Esophagus (tissue), 2 donors: ENCODE measurements at regions not wholly inside any gene's neighbourhood (a gene's known extent, or its start where the extent isn't known, plus 50 kb on each side); places are given as distances from the start of the nearest gene placed in this dataset.

Experiments used
- H3K27ac ChIP-seq, 2 donors: one replicate each; pipeline ENCODE4 v1.5.1; 2013; ENCODE audit warnings: low read depth in 2 of 2, mild to moderate bottlenecking in 2 of 2, inconsistent platforms in 1 of 2, low read length in 1 of 2, moderate library complexity in 1 of 2
- H3K27me3 ChIP-seq, 2 donors: one replicate each; pipeline ENCODE4 v1.6.1; 2013; ENCODE audit warnings: low read length in 2 of 2, control low read depth in 1 of 2, mild to moderate bottlenecking in 1 of 2; ENCODE audit not compliant: insufficient read depth in 2 of 2, control insufficient read depth in 1 of 2
- H3K36me3 ChIP-seq, 2 donors: one replicate each; pipeline ENCODE4 v1.6.1; 2013; ENCODE audit warnings: low read length in 1 of 2; ENCODE audit not compliant: control insufficient read depth in 2 of 2, insufficient read depth in 2 of 2
- H3K4me1 ChIP-seq, 2 donors: one replicate each; pipeline ENCODE4 v1.6.1; 2013; ENCODE audit warnings: low read length in 1 of 2; ENCODE audit not compliant: control insufficient read depth in 2 of 2, insufficient read depth in 2 of 2
- H3K4me3 ChIP-seq, 2 donors: one replicate each; pipeline ENCODE4 v1.5.1; 2013; ENCODE audit warnings: low read length in 2 of 2, mild to moderate bottlenecking in 2 of 2, low read depth in 1 of 2, moderate library complexity in 1 of 2
- H3K9me3 ChIP-seq, 2 donors: one replicate each; pipeline ENCODE4 v1.6.1; 2013; ENCODE audit warnings: mild to moderate bottlenecking in 2 of 2, low read depth in 1 of 2, low read length in 1 of 2, moderate library complexity in 1 of 2; ENCODE audit not compliant: control insufficient read depth in 2 of 2, insufficient read depth in 1 of 2
- WGBS, 2 donors: extraction: QIAGEN DNeasy Blood & Tissue Kit; methylation state at CpG; one replicate each; pipeline ENCODE4 v1.1.7; 2013; 5-methylcytosine and 5-hydroxymethylcytosine counted together
- donor health status: healthy with polysubstance abuse.
- donor health status: Bipolar disorder and iron deficiency.

GRCh38 chr3:152547153-152547552 lies 278.4 kb downstream of the MBNL1 start:
- H3K4me1 ChIP-seq: no peaks in the 10 kb centered on the region
- no peaks in the 10 kb centered on the region for H3K9me3 ChIP-seq
- 96 to 97% methylated on average over 1 of the region's 1 CpG for WGBS, 2 donors
- H3K4me3 ChIP-seq: no peak overlapping the region
- no peaks in the 10 kb centered on the region for H3K36me3 ChIP-seq
- H3K27ac ChIP-seq: no peak overlapping the region
- no peaks in the 10 kb centered on the region for H3K27me3 ChIP-seq

- Histone ChIP-seq H3K36me3 (no peaks in the 10 kb centered on the region), H3K27me3 (no peaks in the 10 kb centered on the region), H3K4me1 (no peaks in the 10 kb centered on the region), H3K9me3 (no peaks in the 10 kb centered on the region), H3K4me3 (no peak overlapping the region), H3K27ac (no peak overlapping the region)
Measured at GRCh38 chr3:152549263-152549662, 280.5 kb downstream of the MBNL1 start.

DNA sequence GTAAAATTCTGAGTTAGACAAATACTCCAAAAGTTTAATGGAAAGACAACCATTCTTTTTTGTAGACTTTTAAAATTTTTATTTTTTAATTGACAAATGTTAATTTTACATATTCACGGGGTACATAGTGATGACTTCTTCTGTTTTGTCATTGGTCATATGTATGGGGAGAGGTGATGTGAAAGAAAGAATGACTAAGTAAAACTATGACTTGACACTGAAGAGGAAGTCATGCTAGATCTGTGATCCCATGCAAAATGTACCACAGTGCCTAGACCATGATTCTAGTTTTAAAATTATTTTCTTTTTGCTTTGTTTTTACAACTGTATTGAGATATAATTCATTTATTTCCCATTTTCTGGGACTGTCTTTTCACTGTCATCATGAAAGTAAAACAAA lies 281.6 kb downstream of the MBNL1 start:
- H3K36me3 ChIP-seq: no peaks in the 10 kb centered on the region
- no peaks in the 10 kb centered on the region for H3K27me3 ChIP-seq
- no peak overlapping the region for H3K4me3 ChIP-seq
- H3K9me3 ChIP-seq: no peaks in the 10 kb centered on the region
- 93 to 99% methylated on average over 1 of the region's 1 CpG for WGBS, 2 donors
- no peaks in the 10 kb centered on the region for H3K4me1 ChIP-seq
- H3K27ac ChIP-seq: no peak overlapping the region

GRCh38 chr3:152554980-152555379 lies 280.0 kb upstream of the P2RY1 start:
- Histone ChIP-seq H3K4me3 (no peak overlapping the region), H3K4me1 (no peaks in the 10 kb centered on the region), H3K9me3 (peaks cover 0 to 3% of the 10 kb centered on the region in 2 donors), H3K27me3 (no peaks in the 10 kb centered on the region), H3K27ac (no peak overlapping the region), H3K36me3 (no peaks in the 10 kb centered on the region)
- WGBS, 2 donors: 71 to 73% methylated on average over 3 of the region's 3 CpGs

DNA sequence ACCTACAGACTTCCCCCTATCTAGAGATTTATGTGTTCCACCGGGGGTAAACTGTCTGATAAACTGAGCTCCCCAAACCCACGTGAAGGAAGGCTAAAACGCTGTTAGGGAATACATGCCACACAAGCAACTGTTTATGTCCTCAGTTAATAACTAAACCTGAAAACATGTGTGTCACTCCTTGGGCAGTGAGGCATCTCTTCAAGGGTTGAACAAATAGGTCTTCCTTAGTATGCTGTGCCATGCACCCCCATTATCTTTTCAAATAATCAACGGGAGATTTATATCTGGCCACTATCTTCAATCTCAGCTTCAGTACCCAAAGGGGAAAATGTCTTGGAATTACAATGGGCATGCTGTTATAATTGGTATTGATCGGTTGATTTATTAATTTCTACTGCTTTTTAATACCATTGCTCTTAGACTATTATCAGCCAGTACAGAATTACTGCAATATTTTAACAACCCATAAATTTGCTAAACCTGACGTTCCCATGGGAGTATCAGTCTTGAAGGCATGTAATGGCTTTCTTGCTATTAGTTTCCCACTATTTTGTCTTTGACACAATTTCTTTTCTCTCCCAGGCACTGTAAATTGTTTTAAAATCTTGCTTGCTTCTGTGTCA lies 279.2 kb upstream of the P2RY1 start:
- H3K9me3 ChIP-seq: peaks cover 0 to 3% of the 10 kb centered on the region in 2 donors
- WGBS, 2 donors: 90 to 94% methylated on average over 6 of the region's 6 CpGs
- no peak overlapping the region for H3K27ac ChIP-seq

DNA sequence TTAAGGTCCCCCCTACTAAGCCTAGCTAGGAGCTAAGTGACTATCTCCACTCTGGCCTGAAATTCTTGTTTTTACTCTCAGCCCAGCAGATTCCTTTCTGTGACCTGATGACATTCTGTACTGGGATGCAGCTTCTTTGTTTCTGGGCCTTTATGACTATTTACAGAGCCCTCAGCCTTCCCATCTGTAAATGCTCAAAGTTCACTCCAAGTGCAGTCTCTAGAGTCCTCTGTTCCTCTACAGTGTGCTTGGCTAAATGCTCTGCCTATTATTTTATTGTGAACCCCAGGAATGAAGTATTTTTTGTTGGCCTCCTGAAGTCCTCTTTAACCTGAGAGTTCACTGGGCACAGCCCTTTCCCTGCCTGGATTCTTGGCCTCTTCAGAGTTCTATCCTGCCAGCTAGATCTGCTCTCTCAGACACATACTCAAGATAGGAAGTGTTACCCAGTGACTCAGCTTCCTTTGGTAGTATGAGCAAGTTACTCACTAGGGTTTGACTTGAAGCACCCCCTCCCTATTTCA lies 278.1 kb upstream of the P2RY1 start:
- Histone ChIP-seq H3K27ac (no peak overlapping the region), H3K4me3 (no peak overlapping the region), H3K4me1 (no peaks in the 10 kb centered on the region), H3K9me3 (peaks cover 0 to 3% of the 10 kb centered on the region in 2 donors), H3K36me3 (no peaks in the 10 kb centered on the region), H3K27me3 (no peaks in the 10 kb centered on the region)

More for the DNA sequence above, 279.2 kb upstream of the P2RY1 start:
- H3K4me1 ChIP-seq: no peaks in the 10 kb centered on the region
- no peaks in the 10 kb centered on the region for H3K27me3 ChIP-seq
- no peak overlapping the region for H3K4me3 ChIP-seq
- H3K36me3 ChIP-seq: no peaks in the 10 kb centered on the region

DNA sequence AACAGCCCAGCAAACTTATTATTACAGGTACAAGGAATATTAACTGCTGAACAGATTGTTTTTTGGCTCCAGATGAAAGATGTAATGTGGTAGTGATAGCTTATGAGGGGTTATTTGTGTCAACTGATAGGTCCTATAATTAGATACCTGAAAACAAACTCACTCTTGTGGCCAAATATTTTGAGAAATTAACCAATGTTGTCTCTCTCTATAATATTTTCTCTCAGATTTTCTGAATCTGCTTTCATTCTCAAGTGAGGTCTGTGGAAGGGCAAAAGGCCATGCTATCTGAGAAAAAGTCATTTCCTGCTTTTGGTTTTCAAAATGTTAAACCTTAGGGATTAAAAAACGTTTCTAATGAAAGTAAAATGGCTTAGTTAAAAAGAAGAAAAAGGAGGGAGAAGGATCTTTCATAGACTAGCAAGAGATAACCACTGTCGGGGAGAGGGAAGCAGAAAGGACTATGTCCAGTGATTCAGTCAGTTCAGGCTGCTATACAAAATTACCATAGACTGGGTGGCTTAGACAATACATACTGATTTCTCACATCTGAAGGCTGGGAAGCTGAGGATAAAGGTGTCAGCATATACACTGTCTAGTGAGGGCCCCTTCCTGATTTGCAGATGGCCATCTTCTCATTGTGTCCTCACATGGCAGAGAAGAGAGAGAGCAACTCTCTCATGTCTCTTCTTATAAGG lies 277.5 kb upstream of the P2RY1 start:
- Histone ChIP-seq H3K4me3 (no peak overlapping the region), H3K27me3 (no peaks in the 10 kb centered on the region), H3K27ac (no peak overlapping the region), H3K4me1 (no peaks in the 10 kb centered on the region), H3K9me3 (peaks cover 0 to 3% of the 10 kb centered on the region in 2 donors), H3K36me3 (no peaks in the 10 kb centered on the region)
- 41 to 46% methylated on average over 2 of the region's 2 CpGs for WGBS, 2 donors

DNA sequence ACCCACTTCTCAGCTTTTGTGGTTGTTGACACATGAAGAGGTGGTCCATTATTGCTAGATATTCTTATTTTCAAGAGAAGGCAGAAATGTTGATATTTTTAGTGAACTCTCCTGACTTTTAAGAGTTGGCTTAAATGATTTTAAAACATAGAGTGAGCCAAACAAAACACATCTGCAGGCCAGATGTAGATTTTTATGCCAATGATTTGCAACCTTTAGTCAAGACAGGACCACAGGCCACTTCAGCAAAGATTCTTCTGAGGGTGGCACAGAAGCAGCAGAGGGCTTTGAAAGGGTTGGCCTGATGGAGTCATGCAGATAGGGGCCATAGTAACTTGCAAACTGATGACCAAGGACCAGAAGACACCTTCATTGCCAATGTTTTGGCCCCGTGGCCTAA lies 276.5 kb upstream of the P2RY1 start:
- H3K36me3 ChIP-seq: no peaks in the 10 kb centered on the region
- peaks cover 0 to 3% of the 10 kb centered on the region in 2 donors for H3K9me3 ChIP-seq
- H3K4me1 ChIP-seq: no peaks in the 10 kb centered on the region
- H3K4me3 ChIP-seq: no peak overlapping the region
- no peak overlapping the region for H3K27ac ChIP-seq
- 92 to 94% methylated on average over 1 of the region's 1 CpG for WGBS, 2 donors
- H3K27me3 ChIP-seq: no peaks in the 10 kb centered on the region

DNA sequence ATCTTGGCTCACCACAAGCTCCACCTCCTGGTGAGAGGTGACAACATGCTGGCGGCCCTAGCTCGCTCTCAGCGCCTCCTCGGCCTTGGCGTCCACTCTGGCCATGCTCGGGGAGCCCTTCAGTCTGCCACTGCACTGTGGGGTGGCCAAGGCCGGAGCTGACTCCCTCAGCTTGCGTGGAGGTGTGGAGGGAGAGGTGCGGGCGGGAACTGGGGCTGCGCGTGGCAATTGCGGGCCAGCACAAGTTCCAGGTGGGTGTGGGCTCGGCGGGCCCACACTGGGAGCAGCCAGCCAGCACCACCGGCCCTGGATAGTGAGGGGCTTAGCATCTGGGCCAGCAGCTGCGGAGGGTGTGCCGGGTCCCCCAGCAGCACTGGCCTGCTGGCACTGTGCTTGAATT lies 275.7 kb upstream of the P2RY1 start:
- 96 to 97% methylated on average over 17 to 18 of the region's 18 CpGs for WGBS, 2 donors
- Histone ChIP-seq H3K9me3 (peaks cover 0 to 3% of the 10 kb centered on the region in 2 donors), H3K27ac (no peak overlapping the region), H3K27me3 (no peaks in the 10 kb centered on the region), H3K36me3 (no peaks in the 10 kb centered on the region), H3K4me1 (no peaks in the 10 kb centered on the region), H3K4me3 (no peak overlapping the region)

- Histone ChIP-seq H3K4me1 (no peaks in the 10 kb centered on the region), H3K36me3 (no peaks in the 10 kb centered on the region), H3K27ac (no peak overlapping the region), H3K9me3 (no peaks in the 10 kb centered on the region), H3K27me3 (no peaks in the 10 kb centered on the region), H3K4me3 (no peak overlapping the region)
- WGBS, 2 donors: 82 to 92% methylated on average over 1 of the region's 1 CpG
Measured at GRCh38 chr3:152564459-152564858, 270.5 kb upstream of the P2RY1 start.
